Stimulated activated CD8-positive, alpha-beta memory T cell treated with anti-CD3 and anti-CD28 coated beads, Interleukin-15, amount 100 ng/mL, for 4 hours (primary cell): ENCODE measurements at regions not wholly inside any gene's neighbourhood (a gene's known extent, or its start where the extent isn't known, plus 50 kb on each side); places are given as distances from the start of the nearest gene placed in this dataset.

Experiments
- DNase-seq, 2 donors: peaks; one replicate each; pipeline ENCODE4 v3.0.0-alpha.2; 2020; ENCODE audit warnings: low read depth in 2 of 2

DNA sequence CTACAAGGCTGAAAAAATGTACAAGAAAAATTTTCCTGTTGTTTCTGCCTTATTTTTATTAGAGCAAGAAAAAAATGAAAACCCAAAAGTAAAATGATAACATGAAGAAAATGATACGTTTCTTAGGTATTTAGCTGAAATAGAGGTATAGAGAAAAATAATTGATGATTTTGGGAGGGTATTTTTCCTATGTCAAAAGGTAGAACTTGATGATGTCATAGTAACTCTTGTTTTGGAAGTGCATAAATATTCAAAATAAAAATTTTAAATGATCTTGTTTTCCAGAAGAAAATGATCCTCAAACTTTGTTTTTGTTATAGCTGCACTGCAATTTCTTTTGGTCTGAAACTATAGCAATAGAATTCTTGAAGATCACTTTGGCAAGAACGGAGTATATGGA is 608.8 kb upstream of the BOD1L1 start:
- no peak for DNase-seq

DNA sequence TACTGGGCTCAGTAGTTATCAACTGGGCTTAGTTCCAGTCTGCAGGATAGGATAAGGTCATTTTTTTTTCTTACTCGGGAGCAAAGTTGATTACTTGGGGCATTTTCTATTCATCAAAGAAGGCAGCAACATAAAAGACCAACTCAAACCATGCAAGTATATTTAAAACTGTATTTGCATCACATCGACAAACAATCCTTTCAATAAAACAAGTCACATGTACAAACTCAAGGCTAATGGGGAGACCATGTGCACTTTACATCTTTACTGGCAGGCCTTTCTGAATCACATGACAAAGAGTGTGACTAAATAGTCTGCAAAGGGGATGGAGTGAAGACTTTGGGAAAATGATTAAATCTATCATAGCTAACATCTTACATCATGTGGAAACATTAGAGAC is 610.4 kb upstream of the BOD1L1 start:
- DNase-seq, result no peak

DNA sequence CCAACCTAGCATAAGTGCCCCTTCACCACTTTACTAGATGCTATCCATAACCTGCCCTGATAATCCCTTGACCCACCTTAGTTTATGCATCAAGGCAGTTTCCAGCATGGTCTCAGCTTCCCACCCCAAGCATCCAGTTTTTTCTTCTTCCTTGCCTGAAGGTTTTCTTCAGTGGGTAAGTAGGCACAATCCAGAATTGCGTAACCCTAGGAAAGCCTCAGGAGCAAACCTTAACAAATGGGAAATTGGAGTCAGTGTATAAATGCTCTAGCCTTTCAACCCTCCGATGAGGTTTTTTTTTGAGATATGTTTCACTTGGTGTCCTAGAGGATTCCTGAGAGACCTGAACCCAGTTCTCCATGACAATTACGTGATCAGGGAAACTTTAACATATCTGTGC is 614.0 kb upstream of the BOD1L1 start:
- no peak for DNase-seq

DNA sequence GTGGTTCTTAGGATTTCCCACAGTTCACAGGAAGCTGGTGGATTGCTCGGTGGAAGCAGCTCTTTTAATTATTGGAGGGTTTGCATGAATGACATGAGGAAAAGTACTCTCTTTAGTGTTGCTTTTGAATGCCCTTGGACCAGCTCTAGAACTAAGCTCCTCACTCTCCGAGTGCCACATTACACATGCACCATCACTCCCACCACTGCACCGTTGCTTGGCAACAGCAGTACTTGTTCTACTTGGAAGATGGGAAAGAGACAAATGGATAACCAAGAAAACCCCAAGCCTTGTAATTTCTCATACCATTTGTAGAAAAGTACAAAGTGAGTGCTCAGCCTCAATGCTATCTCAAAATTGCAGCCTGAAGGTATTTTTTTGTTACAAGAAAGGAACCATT is 620.2 kb upstream of the BOD1L1 start:
- DNase-seq, result no peak

DNA sequence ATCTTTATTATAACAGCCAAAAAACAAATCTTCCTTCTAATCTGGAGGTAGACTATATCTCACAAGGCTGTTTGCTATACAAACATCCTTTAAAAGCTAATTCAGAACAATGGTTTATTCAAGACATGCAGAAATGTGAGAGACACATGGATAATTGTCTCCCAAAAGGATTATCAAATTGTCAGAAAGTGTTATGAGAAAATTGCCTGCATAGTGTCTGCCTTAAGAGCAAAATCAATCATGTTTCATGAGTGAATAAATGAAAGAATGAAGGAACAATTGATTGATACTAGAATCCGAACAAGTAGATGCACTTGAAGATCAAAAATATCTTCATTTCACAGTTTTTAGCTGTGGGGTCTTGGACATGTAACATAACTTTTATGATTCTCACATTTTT is 621.7 kb upstream of the BOD1L1 start:
- no peak for DNase-seq

DNA sequence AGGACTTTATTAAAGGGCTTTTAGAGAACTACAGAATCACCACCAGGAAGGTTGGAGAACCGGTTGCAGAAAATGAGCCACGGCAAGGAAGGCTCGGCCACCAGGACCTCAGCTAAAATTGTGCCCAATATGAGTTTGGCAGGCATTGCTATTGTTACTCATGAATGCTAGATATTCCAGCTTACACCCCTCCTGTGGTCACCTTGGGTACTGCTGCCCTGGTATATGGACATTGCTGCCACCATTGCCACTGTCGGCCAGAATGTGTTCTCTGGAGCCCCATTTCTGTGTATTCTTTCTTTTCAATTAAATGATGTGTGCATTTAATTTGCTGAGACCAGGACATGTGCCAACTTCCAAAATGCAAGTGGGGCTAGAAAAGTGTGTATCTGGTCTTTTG is 626.7 kb upstream of the BOD1L1 start:
- no peak for DNase-seq

DNA sequence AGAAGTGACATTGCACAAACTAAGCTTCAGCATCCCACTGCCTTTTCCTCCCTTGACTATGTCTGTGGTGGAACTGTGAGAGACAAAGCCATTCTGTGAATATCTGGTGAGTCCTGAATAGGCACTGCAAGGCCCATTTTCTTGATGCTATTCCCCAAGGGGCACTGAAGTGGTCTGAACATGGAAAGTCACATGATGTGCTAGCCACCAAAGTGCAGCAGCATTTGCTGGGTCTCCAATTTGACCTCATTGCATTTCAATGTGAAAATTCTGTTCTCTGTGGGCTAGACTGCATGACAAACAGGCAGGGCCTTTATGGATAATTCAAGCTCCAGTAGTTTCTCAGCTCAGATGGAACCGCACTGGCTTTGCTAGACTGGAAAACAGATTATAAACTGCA is 627.4 kb upstream of the BOD1L1 start:
- DNase-seq, result no peak

DNA sequence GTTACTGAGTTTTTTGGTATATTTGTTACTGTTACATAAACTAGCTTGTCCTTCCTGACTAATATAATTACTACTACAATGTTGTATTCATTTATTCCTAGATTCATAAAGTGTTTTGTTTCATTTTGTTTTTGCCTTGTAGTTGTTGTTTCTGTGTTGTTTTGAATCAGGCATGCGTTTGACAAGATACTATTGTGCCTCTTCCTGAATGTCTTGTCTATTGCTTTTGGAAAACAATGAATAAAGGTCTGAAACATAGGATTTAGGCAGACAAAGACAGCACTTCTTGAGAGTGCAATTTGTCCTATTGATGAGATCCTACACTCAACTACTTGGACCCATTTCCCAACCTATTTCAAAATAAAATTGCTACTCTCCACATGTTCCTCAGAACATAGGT is 630.4 kb upstream of the BOD1L1 start:
- no peak for DNase-seq

DNA sequence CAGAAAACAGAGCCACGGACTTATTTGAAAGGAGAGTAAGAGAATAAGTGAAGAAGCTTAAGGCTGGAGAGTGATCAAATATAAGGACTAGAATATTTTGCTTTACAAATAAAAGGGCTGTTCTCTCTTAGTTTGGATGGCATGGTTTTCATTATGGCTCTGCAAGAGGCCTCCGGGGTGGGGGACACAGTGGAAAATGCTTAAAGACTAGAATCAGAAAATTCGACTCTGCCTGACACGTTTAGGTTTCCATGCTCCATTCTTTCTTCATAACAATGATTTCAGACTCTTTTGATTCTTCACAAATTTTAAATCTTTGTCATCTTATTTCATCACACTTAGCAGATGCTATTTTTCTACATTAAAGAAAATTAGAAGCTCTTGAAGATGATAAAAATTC is 632.4 kb upstream of the BOD1L1 start:
- DNase-seq, result no peak

DNA sequence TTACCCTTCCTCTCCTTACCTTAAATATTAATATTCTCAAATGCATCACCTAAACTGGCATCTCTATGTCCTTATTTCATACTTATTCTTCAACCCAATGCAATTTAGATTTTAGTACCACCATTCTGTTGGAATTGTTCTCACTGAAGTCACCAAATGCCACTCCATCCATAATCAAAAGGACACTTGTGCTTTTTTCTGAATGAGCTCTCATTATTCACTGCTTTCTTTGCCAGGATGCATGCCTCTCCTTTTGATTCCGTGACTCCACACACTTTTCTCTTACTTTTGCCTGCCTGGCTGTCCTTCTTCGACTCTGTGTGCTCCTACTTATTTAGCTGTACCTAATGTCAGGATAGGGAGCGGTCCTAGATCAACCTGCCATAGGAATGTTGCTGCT is 633.1 kb upstream of the BOD1L1 start:
- no peak for DNase-seq

DNA sequence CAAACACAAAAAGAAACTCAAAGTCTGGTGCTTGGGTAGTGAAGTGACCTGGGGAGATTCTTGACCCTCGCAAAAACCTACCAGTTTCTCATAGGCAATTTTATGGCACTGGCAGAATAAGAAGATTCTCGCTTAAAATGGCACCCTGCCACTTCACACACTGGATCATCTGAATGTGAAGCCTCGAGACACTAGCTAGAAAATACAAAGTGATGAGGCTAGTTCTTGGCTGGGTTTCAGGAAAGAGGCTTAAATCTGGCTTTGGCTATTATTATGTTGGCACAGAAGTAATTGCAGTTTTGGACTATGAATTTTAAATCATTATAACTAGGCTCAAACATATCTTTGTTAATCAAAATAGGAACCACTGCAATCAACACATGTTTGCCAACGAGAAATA is 634.7 kb upstream of the BOD1L1 start:
- no peak for DNase-seq

DNA sequence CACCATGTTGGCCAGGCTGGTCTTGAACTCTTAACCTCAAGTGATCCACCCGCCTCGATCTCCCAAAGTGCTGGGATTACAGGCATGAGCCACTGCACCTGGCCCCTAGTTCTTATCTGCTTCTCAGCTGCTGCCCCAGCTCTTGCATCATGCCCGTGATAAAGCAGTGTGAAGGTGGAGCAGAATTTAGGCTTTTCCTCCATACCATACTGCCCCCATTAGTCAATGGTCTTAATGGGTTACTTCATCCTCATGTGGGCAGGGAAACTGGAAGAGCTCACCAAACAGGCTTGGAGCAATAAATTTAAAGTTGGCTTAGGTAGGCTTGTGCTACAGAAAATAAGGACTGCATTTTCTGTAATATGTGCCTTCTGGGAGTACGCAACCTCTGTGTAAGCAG is 636.9 kb upstream of the BOD1L1 start:
- DNase-seq, result no peak

DNA sequence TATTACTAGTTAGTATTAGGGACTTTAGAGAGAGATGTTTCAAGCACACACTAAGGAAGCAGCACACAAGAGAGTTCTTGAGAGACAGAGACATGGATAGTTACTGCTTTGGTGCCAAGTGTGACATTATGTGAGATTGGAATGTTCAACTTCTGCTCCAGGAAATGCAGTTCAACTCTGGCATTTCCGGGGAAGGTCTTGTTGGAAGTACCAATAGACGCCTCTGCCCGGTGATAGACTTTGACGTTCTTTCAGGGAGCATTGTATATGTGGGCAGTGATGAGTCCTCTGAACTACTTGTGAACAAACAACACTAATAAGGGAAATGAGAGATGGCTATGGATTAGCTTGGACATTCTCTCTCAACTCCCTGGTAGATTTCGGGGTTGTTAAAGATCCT is 638.1 kb upstream of the BOD1L1 start:
- no peak for DNase-seq

DNA sequence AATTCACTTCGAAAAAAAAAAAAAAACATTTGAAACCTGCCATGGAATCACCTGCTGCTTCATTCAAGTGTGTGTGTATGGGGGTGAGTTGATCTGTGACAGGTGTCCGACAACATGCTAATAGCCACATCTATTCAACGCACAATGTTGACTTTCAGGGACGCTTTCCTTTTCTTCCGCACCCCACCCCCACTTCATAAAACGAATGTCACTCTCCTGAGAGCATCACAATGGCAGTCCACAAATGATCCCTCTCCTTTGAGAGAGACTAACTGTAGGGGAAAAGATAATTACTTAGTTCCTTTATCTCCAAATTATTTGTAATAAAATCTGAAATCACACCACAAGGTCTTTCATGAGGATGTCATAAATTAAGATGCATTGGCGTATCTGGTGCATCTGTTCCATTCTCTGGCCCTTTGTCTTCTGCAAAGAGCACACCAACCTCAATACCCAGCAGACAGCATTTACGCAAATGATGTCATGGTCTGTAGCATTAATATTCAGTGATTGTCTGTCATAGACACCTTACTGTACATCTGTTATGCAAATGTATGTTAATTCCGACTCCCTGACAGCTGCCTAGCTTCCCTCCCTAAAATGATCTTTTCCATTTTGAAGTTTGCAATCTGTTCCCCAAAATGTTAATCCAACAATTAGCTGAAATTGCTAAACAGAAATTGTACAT is 640.0 kb upstream of the BOD1L1 start:
- DNase-seq, result no peak

DNA sequence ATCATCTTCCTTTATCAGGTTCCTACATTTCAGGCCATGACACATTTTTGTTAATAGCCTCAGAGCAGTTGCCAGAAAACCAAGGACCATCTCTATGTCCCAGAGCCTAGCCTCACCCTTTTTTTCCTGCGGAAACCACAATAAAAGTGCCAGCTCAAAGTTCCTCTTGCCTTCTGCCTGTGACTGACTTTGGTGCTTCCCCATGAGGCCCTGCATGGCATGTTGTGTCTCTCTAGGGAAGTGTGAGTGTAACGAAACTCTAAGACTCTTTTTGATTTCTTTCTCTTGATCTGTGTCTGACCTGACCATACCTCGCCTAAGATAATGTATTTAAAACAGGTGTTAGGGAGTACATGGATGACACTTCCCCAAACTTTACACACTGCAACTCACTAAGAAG is 642.3 kb upstream of the BOD1L1 start:
- no peak for DNase-seq

DNA sequence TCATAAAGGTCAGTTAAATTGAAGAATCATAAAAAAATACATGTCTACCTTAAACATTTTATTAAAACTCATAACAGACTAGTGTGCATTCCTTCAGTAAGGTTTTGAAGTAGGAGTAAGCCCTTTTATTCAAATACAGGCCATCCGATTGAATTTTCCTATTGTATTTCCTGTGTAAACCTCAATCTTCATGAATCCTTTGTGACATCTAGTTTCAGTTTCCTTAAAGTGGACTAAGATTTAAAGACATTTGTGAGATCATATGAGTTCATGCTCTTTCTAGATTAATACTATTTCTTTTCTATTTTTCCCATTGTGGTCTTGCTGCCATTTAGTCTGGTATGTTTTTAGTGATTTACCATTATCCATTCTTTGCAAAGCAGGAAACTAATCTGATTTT is 644.7 kb upstream of the BOD1L1 start:
- DNase-seq, result no peak

DNA sequence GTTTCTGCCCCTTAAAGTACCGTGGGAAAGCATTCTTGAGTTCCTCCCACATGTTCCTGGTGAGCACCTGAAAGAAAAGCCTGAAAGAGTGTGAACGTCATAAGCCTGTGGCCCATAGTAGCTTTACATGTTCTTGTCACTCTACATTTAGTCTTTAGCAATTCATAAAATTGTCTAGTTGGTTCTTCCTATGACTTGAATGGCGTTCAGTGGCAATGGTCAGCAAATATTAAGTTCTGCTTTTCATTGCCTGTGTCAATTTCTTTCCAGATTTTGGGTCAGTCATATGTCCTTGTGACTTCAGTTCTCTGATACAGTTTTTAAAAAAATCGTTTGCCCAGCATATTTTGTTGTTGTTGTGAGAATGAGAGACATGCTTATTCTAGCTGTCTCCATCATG is 650.0 kb upstream of the BOD1L1 start:
- DNase-seq, result no peak

DNA sequence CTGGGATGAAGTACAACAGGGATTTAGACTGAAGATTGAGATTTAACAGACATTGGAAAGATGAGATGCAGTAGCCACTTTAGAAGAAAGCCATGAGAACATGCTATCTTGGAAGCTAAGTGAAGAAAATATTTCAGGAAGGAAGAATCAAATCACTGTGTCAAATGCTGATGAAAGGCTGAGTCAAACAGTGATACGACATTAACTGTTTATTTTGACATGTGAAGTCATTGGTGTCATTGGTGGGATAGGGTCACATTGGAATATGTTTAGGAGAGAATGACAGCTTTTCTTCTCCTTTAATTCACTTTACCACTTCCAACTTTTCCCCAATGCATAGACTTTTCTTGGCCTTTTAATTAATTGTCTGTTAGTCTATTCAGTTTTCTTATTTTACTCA is 653.0 kb upstream of the BOD1L1 start:
- DNase-seq, result no peak

DNA sequence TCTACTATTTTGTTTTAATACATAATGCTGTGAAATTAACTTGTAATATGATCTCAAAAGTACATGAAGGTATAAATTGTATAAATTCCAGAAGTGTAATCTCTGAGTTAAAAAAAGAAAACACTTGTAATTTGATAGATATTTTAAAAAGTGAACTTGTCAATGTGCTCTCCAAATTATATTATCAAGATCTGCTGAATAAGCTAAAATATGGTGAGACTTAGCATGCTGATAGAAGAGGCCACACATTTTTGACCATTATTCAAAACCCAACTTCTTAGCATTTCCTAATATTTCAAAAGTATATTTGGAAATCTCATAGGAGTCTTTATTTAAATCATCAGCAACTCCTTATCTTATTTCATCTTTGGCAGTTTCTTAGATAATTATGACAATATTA is 657.1 kb upstream of the BOD1L1 start:
- DNase-seq, result no peak

DNA sequence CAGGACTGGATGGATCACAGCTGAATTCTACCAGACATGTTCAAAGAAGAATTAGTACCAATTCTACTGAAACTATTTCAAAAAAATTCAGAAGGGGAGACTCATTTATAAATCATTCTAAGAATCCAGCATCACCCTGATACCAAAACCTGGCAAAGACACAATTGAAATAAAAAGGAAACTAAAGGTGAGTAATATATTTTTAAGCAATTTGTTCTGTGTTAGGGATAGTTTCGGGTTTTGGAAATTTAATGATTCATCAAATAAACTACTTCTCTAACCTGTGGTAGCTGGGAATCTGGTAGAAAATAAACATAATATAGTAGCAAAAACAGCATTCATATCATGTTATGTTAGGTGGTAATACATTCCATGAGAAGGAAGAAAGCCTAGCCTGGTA is 662.2 kb upstream of the BOD1L1 start:
- no peak for DNase-seq

DNA sequence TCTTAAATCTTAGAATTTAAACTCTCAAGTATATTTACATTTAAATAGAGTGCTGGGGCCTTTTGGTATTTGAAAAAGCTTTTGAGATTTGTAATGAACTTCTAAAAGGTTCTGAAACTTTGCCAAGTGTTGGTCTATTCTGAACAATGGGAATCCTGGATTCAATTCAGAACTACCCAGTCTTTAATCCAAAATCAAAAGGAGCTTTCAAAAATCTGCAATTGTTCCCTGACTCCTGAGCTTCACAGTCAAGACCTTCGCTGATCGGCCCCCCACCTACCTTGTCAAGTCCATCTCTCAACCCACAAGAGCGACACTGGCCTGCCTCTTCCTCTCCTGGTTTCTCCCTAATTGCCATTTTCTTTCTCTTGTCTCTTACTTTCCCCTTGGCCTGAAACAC is 666.1 kb upstream of the BOD1L1 start:
- no peak for DNase-seq

DNA sequence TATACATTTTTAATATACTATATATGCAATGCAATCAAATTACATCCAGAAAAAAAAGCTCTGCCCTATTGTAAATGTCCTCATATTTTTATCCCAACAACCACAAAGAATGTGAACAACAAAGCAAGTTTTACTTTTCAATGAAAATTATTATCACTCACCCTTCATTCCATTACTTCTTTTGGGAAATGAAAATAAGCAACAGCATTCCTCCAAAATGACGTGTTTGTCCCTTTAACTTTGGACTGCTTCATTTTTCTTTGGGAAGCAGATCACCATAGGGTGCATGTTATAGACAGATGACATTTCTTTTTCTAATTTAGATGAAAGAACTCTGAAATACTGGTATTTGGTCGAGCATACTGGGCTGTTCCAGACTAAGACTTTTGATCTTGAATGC is 667.1 kb upstream of the BOD1L1 start:
- no peak for DNase-seq

DNA sequence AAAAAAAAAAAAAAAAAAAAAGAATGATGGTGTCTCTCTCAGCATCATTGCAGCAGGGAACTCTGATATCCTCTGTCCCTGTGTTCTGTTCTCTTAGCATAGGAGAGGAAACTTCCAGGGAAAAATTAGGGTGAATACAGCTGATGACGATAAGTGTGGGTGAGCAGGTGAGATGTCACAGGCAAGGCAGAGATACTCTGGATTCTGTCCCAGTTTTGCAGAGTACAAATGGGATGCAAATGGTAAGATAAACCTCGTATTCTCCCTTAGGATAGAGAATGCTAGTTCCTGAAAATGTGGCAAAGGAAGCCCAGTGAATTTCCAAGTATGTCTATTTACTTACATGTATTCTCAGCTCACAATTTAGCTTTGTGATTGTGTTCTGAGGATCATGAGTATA is 671.6 kb upstream of the BOD1L1 start:
- DNase-seq, result no peak

DNA sequence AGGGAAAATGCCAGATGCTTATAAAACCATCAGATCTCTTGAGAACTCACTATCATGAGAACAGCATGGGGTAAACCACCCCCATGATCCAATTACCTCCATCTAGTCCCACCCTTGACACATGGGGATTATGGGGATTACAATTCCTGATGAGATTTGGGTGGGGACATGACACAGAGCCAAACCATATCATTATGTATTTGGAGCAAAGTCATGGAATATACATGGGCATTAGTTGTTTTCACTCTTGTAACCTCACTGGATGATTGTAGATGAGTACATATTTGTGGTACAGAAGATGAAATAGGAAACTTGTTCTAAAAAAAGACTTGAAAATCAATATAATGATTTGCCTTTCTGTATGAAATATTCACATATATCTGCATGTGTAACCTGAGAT is 674.5 kb upstream of the BOD1L1 start:
- DNase-seq, result no peak

DNA sequence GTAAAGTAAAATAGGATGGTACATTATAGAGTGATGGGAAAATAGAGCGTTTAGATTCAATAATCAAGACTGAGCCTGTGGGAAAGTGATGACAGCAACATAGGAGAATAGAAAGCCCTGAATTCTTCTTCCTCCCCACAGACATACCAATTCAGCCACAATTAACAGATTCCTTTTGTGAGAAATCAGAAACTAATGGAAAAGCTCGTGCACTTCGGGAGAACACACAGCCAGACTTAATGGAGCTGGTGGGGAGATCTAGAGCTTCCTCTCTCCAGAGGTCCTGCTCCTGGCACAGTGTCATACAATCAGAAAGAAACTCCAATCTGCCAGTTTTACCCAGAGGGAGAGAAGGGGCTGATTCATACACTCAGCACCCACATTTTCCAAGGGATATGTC is 676.3 kb upstream of the BOD1L1 start:
- DNase-seq, result no peak
